ENCODE measurements at regions not wholly inside any gene's neighbourhood (a gene's known extent, or its start where the extent isn't known, plus 50 kb on each side); places are given as distances from the start of the nearest gene placed in this dataset.

GRCh38 chr17:12459736-12460135 lies 206.0 kb upstream of the MYOCD start:
- H3K9me3 Mint-ChIP-seq = peaks cover 8% of the 10 kb centered on the region
- no peak overlapping the region for H3K4me3 Mint-ChIP-seq
- no peaks in the 10 kb centered on the region for H3K27me3 Mint-ChIP-seq
- ATAC-seq (ENCODE audit: low read depth) = no peak
- H3K36me3 Mint-ChIP-seq (ENCODE audit: low read depth) = no peaks in the 10 kb centered on the region
- TF ChIP-seq, protein P1, sequence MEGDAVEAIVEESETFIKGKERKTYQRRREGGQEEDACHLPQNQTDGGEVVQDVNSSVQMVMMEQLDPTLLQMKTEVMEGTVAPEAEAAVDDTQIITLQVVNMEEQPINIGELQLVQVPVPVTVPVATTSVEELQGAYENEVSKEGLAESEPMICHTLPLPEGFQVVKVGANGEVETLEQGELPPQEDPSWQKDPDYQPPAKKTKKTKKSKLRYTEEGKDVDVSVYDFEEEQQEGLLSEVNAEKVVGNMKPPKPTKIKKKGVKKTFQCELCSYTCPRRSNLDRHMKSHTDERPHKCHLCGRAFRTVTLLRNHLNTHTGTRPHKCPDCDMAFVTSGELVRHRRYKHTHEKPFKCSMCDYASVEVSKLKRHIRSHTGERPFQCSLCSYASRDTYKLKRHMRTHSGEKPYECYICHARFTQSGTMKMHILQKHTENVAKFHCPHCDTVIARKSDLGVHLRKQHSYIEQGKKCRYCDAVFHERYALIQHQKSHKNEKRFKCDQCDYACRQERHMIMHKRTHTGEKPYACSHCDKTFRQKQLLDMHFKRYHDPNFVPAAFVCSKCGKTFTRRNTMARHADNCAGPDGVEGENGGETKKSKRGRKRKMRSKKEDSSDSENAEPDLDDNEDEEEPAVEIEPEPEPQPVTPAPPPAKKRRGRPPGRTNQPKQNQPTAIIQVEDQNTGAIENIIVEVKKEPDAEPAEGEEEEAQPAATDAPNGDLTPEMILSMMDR (IDR thresholded peaks at IDR 0.05) = no peak
- DNase-seq = no peak
- intact Hi-C loops (cut with micrococcal nuclease) = no loop called here
- no peak overlapping the region for H3K27ac Mint-ChIP-seq
- CTCF ChIA-PET = no interaction called here
- H3K4me1 Mint-ChIP-seq = no peaks in the 10 kb centered on the region
- POLR2A ChIA-PET = no interaction called here

GRCh38 chr17:12463102-12463501 lies 202.6 kb upstream of the MYOCD start:
- intact Hi-C loops (cut with micrococcal nuclease) = no loop called here
- Mint-ChIP-seq H3K4me3 (no peak overlapping the region), H3K27ac (no peak overlapping the region), H3K9me3 (no peaks in the 10 kb centered on the region), H3K36me3 (ENCODE audit: low read depth) (no peaks in the 10 kb centered on the region), H3K27me3 (no peaks in the 10 kb centered on the region), H3K4me1 (no peaks in the 10 kb centered on the region)
- ATAC-seq (ENCODE audit: low read depth) (no peak), DNase-seq (no peak)
- TF ChIP-seq, protein P1 (IDR thresholded peaks at IDR 0.05) = no peak
- CTCF ChIA-PET = no interaction called here
- POLR2A ChIA-PET = no interaction called here

GRCh38 chr17:12472252-12473173 lies 193.2 kb upstream of the MYOCD start:
- no peak for DNase-seq
- no peaks in the 10 kb centered on the region for H3K4me1 Mint-ChIP-seq
- intact Hi-C loops (cut with micrococcal nuclease) = no loop called here
- ChIA-PET POLR2A (no interaction called here), CTCF (no interaction called here)
- peaks cover 2% of the 10 kb centered on the region for H3K9me3 Mint-ChIP-seq
- TF ChIP-seq, protein P1 (IDR thresholded peaks at IDR 0.05) = no peak
- no peak overlapping the region for H3K4me3 Mint-ChIP-seq
- no peaks in the 10 kb centered on the region for H3K36me3 Mint-ChIP-seq (ENCODE audit: low read depth)
- no peak for ATAC-seq (ENCODE audit: low read depth)
- no peaks in the 10 kb centered on the region for H3K27me3 Mint-ChIP-seq
- no peak overlapping the region for H3K27ac Mint-ChIP-seq

GRCh38 chr17:12478311-12478710 lies 187.4 kb upstream of the MYOCD start:
- Mint-ChIP-seq H3K9me3 (peaks cover 2% of the 10 kb centered on the region), H3K36me3 (ENCODE audit: low read depth) (no peaks in the 10 kb centered on the region), H3K4me1 (no peaks in the 10 kb centered on the region), H3K4me3 (no peak overlapping the region), H3K27me3 (no peaks in the 10 kb centered on the region), H3K27ac (no peak overlapping the region)
- CTCF ChIA-PET = no interaction called here
- TF ChIP-seq, protein P1 (IDR thresholded peaks at IDR 0.05) = no peak
- ATAC-seq (ENCODE audit: low read depth) (no peak), DNase-seq (no peak)
- POLR2A ChIA-PET = no interaction called here
- intact Hi-C loops (cut with micrococcal nuclease) = no loop called here

DNA sequence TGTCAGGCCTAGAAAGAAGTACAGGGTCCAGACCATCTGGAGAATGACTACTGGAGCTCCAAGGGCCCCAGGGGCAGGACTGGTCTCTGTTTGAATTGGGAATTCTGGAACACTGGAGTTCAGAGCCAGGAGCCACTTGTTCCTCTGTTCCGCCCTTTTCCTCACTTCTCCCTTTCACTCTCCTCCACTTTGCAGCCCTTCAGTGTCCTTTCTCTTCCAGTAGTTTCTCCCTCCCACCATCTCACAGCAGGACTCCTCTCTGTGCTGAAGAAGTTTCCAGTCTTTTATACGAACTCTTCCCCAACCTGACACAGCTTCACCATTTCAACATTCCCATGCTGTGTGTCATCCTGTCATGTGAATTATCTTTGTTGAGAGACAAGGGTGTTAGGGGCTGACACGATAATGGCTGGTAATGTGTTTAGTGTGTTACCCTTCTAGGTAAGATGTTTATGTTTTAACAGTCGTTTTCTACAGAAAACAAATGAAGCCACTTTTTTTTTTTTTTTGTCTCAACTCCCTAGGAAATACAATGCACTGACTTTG lies 180.3 kb upstream of the MYOCD start:
- POLR2A ChIA-PET = no interaction called here
- Mint-ChIP-seq H3K4me1 (no peaks in the 10 kb centered on the region), H3K4me3 (no peak overlapping the region), H3K36me3 (ENCODE audit: low read depth) (no peaks in the 10 kb centered on the region), H3K27ac (no peak overlapping the region), H3K9me3 (no peaks in the 10 kb centered on the region), H3K27me3 (peaks cover 2% of the 10 kb centered on the region)
- DNase-seq (no peak), ATAC-seq (ENCODE audit: low read depth) (no peak)
- TF ChIP-seq, protein P1 (IDR thresholded peaks at IDR 0.05) = no peak
- CTCF ChIA-PET = no interaction called here
- intact Hi-C loops (cut with micrococcal nuclease) = no loop called here
